ENCODE measurements at regions not wholly inside any gene's neighbourhood (a gene's known extent, or its start where the extent isn't known, plus 50 kb on each side); places are given as distances from the start of the nearest gene placed in this dataset.

GRCh38 chr2:217076058-217076435, 216.2 kb upstream of the TNP1 start:
- no peak for DNase-seq (ENCODE audit: low spot score in 2 of 2)
- Histone ChIP-seq H3K9me3 (no peaks in the 10 kb centered on the region), H3K36me3 (no peaks in the 10 kb centered on the region), H3K4me1 (no peaks in the 10 kb centered on the region), H3K4me3 (no peak overlapping the region), H3K27ac (no peak overlapping the region), H3K27me3 (no peaks in the 10 kb centered on the region)
- TF ChIP-seq POLR2A (IDR thresholded peaks at IDR 0.05) (no peak), POLR2AphosphoS5 (IDR thresholded peaks at IDR 0.05) (no peak), CTCF (IDR thresholded peaks at IDR 0.05) (no peak)
- intact Hi-C loops (cut with DNase I; ENCODE audit: low total_unique reads): no loop called here

GRCh38 chr2:217075268-217076057, 215.6 kb upstream of the TNP1 start:
- DNase-seq (ENCODE audit: low spot score in 2 of 2): no peak

GRCh38 chr2:217074576-217075255, 214.9 kb upstream of the TNP1 start:
- no peak overlapping the region for H3K27ac ChIP-seq
- TF ChIP-seq POLR2AphosphoS5 (IDR thresholded peaks at IDR 0.05): no peak
- no peak for TF ChIP-seq CTCF (IDR thresholded peaks at IDR 0.05)
- no peak for TF ChIP-seq POLR2A (IDR thresholded peaks at IDR 0.05)
- DNase-seq (ENCODE audit: low spot score in 2 of 2): no peak
- no peaks in the 10 kb centered on the region for H3K36me3 ChIP-seq
- no peak overlapping the region for H3K4me3 ChIP-seq
- no peaks in the 10 kb centered on the region for H3K9me3 ChIP-seq
- intact Hi-C loops (cut with DNase I; ENCODE audit: low total_unique reads): no loop called here
- no peaks in the 10 kb centered on the region for H3K4me1 ChIP-seq
- no peaks in the 10 kb centered on the region for H3K27me3 ChIP-seq

More at GRCh38 chr2:217075268-217076057, 215.6 kb upstream of the TNP1 start:
- no peaks in the 10 kb centered on the region for H3K27me3 ChIP-seq
- H3K36me3 ChIP-seq: no peaks in the 10 kb centered on the region
- H3K4me3 ChIP-seq: no peak overlapping the region
- TF ChIP-seq POLR2A (IDR thresholded peaks at IDR 0.05): no peak
- no peak for TF ChIP-seq POLR2AphosphoS5 (IDR thresholded peaks at IDR 0.05)
- TF ChIP-seq CTCF (IDR thresholded peaks at IDR 0.05): no peak
- H3K4me1 ChIP-seq: no peaks in the 10 kb centered on the region
- no peaks in the 10 kb centered on the region for H3K9me3 ChIP-seq
- intact Hi-C loops (cut with DNase I; ENCODE audit: low total_unique reads): no loop called here
- no peak overlapping the region for H3K27ac ChIP-seq

GRCh38 chr2:217071416-217071815, 211.6 kb upstream of the TNP1 start:
- Histone ChIP-seq H3K4me1 (no peaks in the 10 kb centered on the region), H3K9me3 (no peaks in the 10 kb centered on the region), H3K27me3 (no peaks in the 10 kb centered on the region), H3K36me3 (no peaks in the 10 kb centered on the region), H3K27ac (no peak overlapping the region), H3K4me3 (no peak overlapping the region)
- DNase-seq (ENCODE audit: low spot score in 2 of 2): no peak
- TF ChIP-seq POLR2A (IDR thresholded peaks at IDR 0.05) (no peak), CTCF (IDR thresholded peaks at IDR 0.05) (no peak), POLR2AphosphoS5 (IDR thresholded peaks at IDR 0.05) (no peak)
- intact Hi-C loops (cut with DNase I; ENCODE audit: low total_unique reads): no loop called here

GRCh38 chr2:217070611-217071010, 210.7 kb upstream of the TNP1 start:
- H3K9me3 ChIP-seq: no peaks in the 10 kb centered on the region
- intact Hi-C loops (cut with DNase I; ENCODE audit: low total_unique reads): no loop called here
- no peaks in the 10 kb centered on the region for H3K27me3 ChIP-seq
- TF ChIP-seq CTCF (IDR thresholded peaks at IDR 0.05) (no peak), POLR2A (IDR thresholded peaks at IDR 0.05) (no peak), POLR2AphosphoS5 (IDR thresholded peaks at IDR 0.05) (no peak)
- H3K27ac ChIP-seq: no peak overlapping the region
- no peaks in the 10 kb centered on the region for H3K4me1 ChIP-seq
- DNase-seq (ENCODE audit: low spot score in 2 of 2): no peak
- no peak overlapping the region for H3K4me3 ChIP-seq
- no peaks in the 10 kb centered on the region for H3K36me3 ChIP-seq
